Astrocyte (in vitro differentiated cells and primary cell): ENCODE measurements at regions not wholly inside any gene's neighbourhood (a gene's known extent, or its start where the extent isn't known, plus 50 kb on each side); places are given as distances from the start of the nearest gene placed in this dataset.

Experiments used
- DNase-seq: peaks from one replicate; pipeline ENCODE4 v3.0.0-alpha.2; 2010; ENCODE audit warnings: low read depth
- FAIRE-seq: peaks from 2 replicates; lab custom pipeline; 2011; peaks lifted over from hg19 to GRCh38; lab: Jason Lieb, UNC
- H2AFZ ChIP-seq: 2 replicates; pipeline ENCODE4 v1.6.0; 2012; ENCODE audit warnings: low read depth, low read length, inconsistent platforms
- H3K27ac ChIP-seq: 2 replicates; pipeline ENCODE4 v1.5.1; 2011; ENCODE audit warnings: low read depth, low read length, inconsistent platforms
- H3K27me3 ChIP-seq: 2 replicates; pipeline ENCODE4 v1.6.0; 2011; ENCODE audit warnings: low read length, inconsistent platforms; ENCODE audit not compliant: insufficient read depth
- H3K36me3 ChIP-seq: 2 replicates; pipeline ENCODE4 v1.5.1; 2011; ENCODE audit warnings: low read length, inconsistent platforms; ENCODE audit not compliant: insufficient read depth
- H3K4me1 ChIP-seq: 2 replicates; pipeline ENCODE4 v1.5.1; 2011; ENCODE audit warnings: low read length, inconsistent platforms; ENCODE audit not compliant: insufficient read depth
- H3K4me2 ChIP-seq: 2 replicates; pipeline ENCODE4 v1.6.0; 2012; ENCODE audit warnings: low read length, inconsistent platforms
- H3K4me3 ChIP-seq: 2 replicates; pipeline ENCODE4 v1.5.1; 2011; ENCODE audit warnings: low read depth, mild to moderate bottlenecking, low read length, inconsistent platforms; ENCODE audit not compliant: insufficient read depth
- H3K79me2 ChIP-seq: 2 replicates; pipeline ENCODE4 v1.6.0; 2012; ENCODE audit warnings: mild to moderate bottlenecking, low read length, inconsistent platforms; ENCODE audit not compliant: insufficient read depth
- H3K9ac ChIP-seq: 2 replicates; pipeline ENCODE4 v1.6.0; 2012; ENCODE audit warnings: mild to moderate bottlenecking, low read length, inconsistent platforms
- H3K9me3 ChIP-seq: 2 replicates; pipeline ENCODE4 v1.5.1; 2012; ENCODE audit warnings: low read depth, mild to moderate bottlenecking, low read length, inconsistent platforms; ENCODE audit not compliant: insufficient read depth
- H4K20me1 ChIP-seq: 2 replicates; pipeline ENCODE4 v1.6.0; 2012; ENCODE audit warnings: low read length, inconsistent platforms; ENCODE audit not compliant: insufficient read depth
- H3K27ac Mint-ChIP-seq: one replicate; pipeline ENCODE4 v1.8.0; 2021; ENCODE audit warnings: mild to moderate bottlenecking, mixed read lengths; ENCODE audit not compliant: unreplicated experiment
- H3K27me3 Mint-ChIP-seq: one replicate; pipeline ENCODE4 v1.8.0; 2021; ENCODE audit warnings: low read depth, mixed read lengths; ENCODE audit not compliant: unreplicated experiment
- H3K36me3 Mint-ChIP-seq: one replicate; pipeline ENCODE4 v1.8.0; 2021; ENCODE audit warnings: low read depth, mixed read lengths; ENCODE audit not compliant: unreplicated experiment
- H3K4me1 Mint-ChIP-seq: one replicate; pipeline ENCODE4 v1.8.0; 2021; ENCODE audit warnings: low read depth, mixed read lengths; ENCODE audit not compliant: unreplicated experiment
- H3K4me3 Mint-ChIP-seq: one replicate; pipeline ENCODE4 v1.8.0; 2021; ENCODE audit warnings: mild to moderate bottlenecking, moderate library complexity, mixed read lengths; ENCODE audit not compliant: unreplicated experiment
- H3K9me3 Mint-ChIP-seq: one replicate; pipeline ENCODE4 v1.8.0; 2021; ENCODE audit warnings: mild to moderate bottlenecking, mixed read lengths; ENCODE audit not compliant: unreplicated experiment
- CTCF ChIP-seq: IDR thresholded peaks from 2 replicates; pipeline ENCODE4 v1.5.1; 2011; ENCODE audit warnings: low read depth, mild to moderate bottlenecking, inconsistent platforms, low read length, moderate library complexity; ENCODE audit not compliant: insufficient read depth
- EZH2 ChIP-seq: IDR thresholded peaks from 2 replicates; pipeline ENCODE4 v1.6.1; 2012; ENCODE audit warnings: mild to moderate bottlenecking, low read length, inconsistent platforms; ENCODE audit not compliant: insufficient read depth

DNA sequence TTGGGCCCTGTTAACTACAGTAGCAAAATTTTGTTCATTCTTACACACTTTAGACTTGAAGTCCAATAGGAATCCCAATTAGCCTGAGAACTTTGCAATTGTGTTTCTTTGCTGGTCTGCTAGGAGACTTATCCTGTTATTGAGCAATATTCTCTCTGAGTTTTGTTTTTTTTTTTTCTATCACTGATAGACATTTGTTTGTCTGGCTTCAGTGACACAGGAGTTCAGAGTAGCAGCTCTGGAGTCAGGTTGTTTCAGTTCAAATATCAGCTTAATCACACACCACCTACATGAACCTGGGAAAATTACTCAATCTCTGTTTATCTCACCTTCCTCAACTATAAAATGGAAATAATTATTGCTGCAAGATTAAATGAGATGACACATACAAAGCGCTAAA is 360.2 kb upstream of the POU3F3 start:
- Mint-ChIP-seq H3K4me3 (no peak overlapping the region), H3K4me1 (peaks cover 8% of the 10 kb centered on the region), H3K27ac (no peak overlapping the region)

GRCh38 chr2:104501342-104501741 is 352.6 kb upstream of the POU3F3 start:
- peaks cover 4% of the 10 kb centered on the region for H3K4me1 Mint-ChIP-seq

More for the DNA sequence above, 360.2 kb upstream of the POU3F3 start:
- Mint-ChIP-seq H3K27me3 (no peaks in the 10 kb centered on the region), H3K36me3 (no peaks in the 10 kb centered on the region), H3K9me3 (peaks cover 3% of the 10 kb centered on the region)
- Histone ChIP-seq H3K27me3 (no peaks in the 10 kb centered on the region), H3K79me2 (no peaks in the 10 kb centered on the region), H3K4me1 (no peaks in the 10 kb centered on the region), H3K9ac (no peak overlapping the region), H3K36me3 (no peaks in the 10 kb centered on the region), H3K27ac (no peak overlapping the region), H4K20me1 (no peaks in the 10 kb centered on the region), H3K4me2 (no peak overlapping the region), H3K4me3 (no peak overlapping the region), H3K9me3 (no peaks in the 10 kb centered on the region), H2AFZ (no peak overlapping the region)
- FAIRE-seq (no peak), DNase-seq (no peak)
- TF ChIP-seq CTCF: no peak
- no peak for TF ChIP-seq EZH2

More at GRCh38 chr2:104501342-104501741, 352.6 kb upstream of the POU3F3 start:
- Histone ChIP-seq H3K27me3 (peaks cover 2% of the 10 kb centered on the region), H3K79me2 (no peaks in the 10 kb centered on the region), H4K20me1 (no peaks in the 10 kb centered on the region), H3K4me3 (no peak overlapping the region), H3K9me3 (no peaks in the 10 kb centered on the region), H3K4me2 (no peak overlapping the region), H2AFZ (no peak overlapping the region), H3K4me1 (no peaks in the 10 kb centered on the region), H3K27ac (no peak overlapping the region), H3K9ac (no peak overlapping the region), H3K36me3 (no peaks in the 10 kb centered on the region)
- H3K9me3 Mint-ChIP-seq: peaks cover 3% of the 10 kb centered on the region
- DNase-seq (no peak), FAIRE-seq (no peak)
- no peaks in the 10 kb centered on the region for H3K27me3 Mint-ChIP-seq
- H3K36me3 Mint-ChIP-seq: no peaks in the 10 kb centered on the region
- H3K4me3 Mint-ChIP-seq: no peak overlapping the region
- H3K27ac Mint-ChIP-seq: no peak overlapping the region
- TF ChIP-seq CTCF (no peak), EZH2 (no peak)
